Hematopoietic multipotent progenitor cell treated with erythropoietin and hydrocortisone succinate and interleukin-3 and kit ligand, for 17 days (in vitro differentiated cells): ENCODE measurements at regions not wholly inside any gene's neighbourhood (a gene's known extent, or its start where the extent isn't known, plus 50 kb on each side); places are given as distances from the start of the nearest gene placed in this dataset.

Source experiments
- DNase-seq: peaks from one replicate; pipeline ENCODE4 v3.0.0-alpha.2; 2015; ENCODE audit warnings: low spot score

DNA sequence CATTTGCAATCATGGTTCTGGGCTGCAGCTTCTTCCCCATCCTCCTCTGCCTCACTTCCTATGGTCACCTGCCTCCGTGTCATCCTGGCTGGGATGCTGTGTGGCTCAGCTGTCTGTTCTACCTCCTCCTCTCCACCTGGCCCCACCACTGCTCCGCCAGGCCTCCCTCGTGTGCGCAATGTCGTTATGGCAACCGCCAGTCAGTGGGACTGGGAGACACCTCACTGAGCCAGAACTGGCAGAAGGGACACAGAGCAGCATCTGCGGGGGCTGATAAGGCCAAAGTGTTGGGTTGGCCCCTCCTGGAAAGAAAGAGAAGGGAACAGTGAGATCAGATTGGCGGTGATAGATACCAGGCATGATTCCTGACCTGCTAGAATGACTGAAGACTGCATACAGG is 527.5 kb downstream of the INHBA start:
- DNase-seq = no peak

DNA sequence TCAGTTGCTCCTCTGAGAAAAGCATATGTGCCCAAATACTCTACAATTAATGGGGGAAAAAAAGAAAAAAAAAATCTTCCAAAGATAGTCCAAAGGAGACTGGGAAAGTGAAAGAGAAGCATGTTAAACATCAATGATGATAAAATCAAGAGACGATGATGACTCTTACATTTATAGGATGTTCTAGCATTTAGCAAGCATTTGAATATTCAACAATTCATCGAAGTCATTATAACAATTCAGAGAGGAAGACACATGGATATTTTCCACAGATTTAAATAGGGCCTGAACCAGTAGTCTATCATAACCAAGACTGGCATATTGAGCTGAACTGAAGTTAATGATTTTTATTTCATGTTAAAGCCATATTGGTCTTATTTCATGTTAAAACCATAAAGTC is 528.4 kb downstream of the INHBA start:
- DNase-seq = no peak

- DNase-seq = no peak
Observed at GRCh38 chr7:41170466-41170865, 532.4 kb downstream of the INHBA start.

- no peak for DNase-seq
Observed at GRCh38 chr7:41169317-41169716, 533.6 kb downstream of the INHBA start.

DNA sequence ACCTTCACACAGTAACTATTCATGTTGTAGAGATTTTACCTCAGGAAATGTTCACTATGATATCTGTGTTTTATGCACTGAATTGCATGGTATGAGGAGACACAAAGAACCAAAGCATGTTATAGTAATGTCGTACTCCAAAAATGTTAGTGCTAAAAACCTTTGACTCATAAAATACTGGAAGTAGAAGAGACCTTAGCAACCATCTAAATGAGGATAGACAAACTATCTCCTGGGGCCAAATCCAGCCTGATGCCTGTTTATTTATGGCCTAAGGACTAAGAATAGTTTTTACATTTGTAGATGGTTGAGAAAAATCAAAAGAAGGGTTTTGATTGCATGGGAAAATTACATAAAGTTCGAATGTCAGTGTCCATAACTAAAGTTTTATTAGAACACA is 535.1 kb downstream of the INHBA start:
- DNase-seq = no peak

DNA sequence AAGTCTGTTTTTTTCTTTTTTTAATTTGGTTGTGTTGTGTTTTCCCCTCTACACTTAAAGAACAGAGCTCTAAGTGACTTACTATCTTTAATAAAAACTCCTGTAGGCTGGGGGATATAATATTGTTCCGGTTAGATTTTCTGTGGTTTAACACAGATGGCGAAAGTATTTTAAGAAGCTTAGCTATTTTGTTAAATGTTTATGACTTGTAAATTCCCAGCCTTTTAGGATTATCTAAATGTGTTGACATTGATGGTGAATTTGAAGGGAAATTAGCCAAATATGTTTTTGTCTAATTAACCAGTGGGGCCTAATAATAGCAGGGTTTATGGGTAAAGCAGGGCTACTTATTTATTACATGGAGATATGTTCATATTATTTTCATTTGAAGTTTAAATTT is 538.5 kb downstream of the INHBA start:
- DNase-seq = no peak

- DNase-seq = no peak
Observed at GRCh38 chr7:41163991-41164390, 538.9 kb downstream of the INHBA start.

- DNase-seq = no peak
Observed at GRCh38 chr7:41162612-41163011, 540.3 kb downstream of the INHBA start.

- no peak for DNase-seq
Observed at GRCh38 chr7:41161041-41161587, 541.8 kb downstream of the INHBA start.

- no peak for DNase-seq
Observed at GRCh38 chr7:41156268-41156667, 546.6 kb downstream of the INHBA start.

DNA sequence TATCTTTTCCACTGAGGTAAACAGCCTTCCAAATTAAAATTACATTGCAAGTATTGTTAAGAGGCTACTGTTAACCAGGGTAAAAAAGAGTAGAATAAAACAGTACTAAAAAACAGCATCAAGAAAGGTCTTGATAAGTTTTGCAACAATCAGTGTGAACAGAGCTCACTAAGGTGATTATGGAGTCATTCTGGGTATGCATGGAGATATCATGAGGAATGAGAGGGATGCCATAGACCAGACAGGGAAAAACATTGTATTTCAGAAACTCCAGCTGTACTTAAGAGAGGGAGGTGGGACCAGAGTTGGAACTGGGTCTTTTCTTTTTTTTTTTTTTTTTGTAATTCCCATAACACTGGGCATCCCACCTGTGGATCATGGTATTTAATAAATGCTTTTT is 549.6 kb downstream of the INHBA start:
- no peak for DNase-seq

DNA sequence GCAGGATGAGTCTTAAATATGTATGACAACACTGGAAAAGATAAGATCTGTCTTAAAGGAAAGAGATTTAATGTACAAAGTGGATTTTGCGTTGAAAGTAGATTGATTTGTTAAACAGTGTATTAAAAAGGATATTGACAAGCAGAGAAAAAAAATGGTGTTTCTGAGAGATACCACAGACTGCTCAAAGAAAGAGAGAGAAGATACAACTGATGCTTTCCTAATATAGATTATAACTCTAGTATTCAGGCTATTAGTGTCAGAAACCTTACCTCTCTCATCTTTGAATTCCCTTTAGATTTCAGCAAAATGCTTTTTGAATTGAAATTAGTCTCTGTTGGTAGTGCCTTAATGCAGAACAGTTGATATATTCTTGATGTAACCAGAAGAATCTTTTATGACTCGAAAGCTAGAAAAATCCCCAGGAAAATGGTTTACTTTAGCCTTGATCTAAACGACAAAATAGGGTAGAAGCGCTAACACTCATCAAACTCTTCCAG is 550.7 kb downstream of the INHBA start:
- no peak for DNase-seq

DNA sequence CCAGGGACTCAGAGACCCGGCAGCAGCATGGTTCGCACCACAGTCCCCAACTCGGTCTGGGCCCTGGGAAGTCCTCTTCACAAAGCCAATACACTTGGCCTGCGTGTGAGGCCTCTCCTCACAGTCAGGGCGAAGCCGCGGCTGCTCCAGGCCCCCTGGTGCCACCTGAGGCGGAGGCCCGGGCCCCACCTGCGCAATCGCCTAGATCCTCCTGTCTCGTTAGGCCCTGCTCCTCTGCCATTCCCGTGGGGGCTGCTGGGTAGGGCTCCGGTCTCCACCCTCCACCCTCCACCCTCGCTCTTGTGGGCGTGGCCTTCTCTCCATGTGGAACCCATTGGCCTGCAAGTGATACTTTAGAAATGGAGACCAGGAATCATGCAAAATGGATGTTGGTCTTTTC is 553.3 kb downstream of the INHBA start:
- no peak for DNase-seq

DNA sequence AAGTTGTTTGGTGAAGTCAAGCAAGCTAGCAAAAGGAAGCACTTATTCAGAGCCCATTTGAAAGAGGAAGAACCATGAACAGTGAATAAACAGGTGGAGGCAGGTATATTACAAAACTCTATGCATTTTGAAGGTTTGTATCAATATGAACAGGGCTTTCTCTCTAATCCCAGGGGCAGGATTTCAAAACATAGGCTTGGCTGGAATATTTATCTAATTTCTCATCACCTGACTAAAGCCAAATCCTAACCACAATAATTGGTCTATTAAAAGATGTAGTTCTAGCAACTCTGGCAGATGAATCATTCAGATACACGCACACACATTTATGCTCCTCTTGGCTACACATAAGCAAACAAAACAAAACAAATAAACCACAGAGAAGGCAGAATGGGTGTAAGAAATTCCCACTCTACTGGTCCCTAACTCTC is 554.4 kb downstream of the INHBA start:
- no peak for DNase-seq

- no peak for DNase-seq
Observed at GRCh38 chr7:41147606-41148485, 555.0 kb downstream of the INHBA start.

DNA sequence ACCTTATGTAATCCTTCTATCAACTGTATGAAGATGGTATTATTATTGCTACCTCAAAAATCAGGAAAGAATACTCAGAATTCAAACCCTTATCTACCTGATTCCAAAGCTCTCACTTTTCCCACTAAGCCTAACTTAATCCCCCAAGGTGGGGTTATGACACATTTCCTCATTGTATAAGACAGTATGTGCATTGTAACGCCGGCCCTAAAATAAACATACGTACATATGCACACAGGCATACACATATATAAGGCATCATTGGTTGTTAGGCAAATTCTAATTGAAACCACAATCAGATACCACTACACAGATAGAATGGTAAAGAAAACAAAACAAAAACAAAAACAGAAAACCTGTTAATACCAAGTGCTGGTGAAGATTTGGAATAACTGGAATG is 556.5 kb downstream of the INHBA start:
- no peak for DNase-seq

GRCh38 chr7:41145656-41146055 is 557.2 kb downstream of the INHBA start:
- no peak for DNase-seq

GRCh38 chr7:41142904-41143473 is 559.9 kb downstream of the INHBA start:
- DNase-seq = no peak

DNA sequence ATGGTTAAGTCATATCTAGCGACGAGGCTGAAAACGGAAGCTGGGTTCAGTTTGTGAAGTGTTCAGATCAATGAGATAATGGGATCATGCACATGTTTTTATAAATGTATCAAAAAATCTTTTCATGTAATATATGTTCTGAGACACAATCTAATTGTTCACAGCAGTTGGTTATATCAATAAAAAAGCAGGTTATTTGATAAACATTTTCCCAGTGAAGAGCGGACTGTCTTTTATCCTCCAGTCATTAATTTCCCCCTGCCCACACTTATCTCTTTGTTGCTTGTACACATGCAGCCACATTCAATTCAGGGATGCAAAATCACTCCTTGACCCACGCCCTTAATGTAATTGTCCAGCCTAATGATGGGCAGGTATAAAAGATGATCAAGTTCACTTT is 563.1 kb downstream of the INHBA start:
- no peak for DNase-seq

DNA sequence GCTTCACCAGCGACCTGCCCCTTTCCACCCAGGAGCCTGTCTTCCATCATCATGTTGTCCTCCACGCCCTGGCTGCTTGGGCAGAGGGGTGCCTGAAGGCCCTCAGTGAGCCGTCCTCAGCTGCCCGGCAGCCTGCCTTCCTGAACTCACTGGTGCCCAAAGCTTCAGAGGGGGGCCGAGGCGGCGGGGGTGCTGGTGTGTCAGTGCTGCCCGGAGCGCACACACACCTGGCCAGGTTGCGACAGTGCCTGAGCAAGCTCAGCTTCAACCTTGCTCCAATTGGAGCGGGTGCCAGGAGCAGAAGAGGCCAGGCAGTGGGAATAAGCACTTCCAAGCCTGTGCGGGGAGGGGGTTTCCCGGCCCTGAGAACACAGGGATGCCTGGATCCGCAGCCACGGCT is 566.3 kb downstream of the INHBA start:
- DNase-seq = no peak

- DNase-seq = no peak
Observed at GRCh38 chr7:41135511-41135910, 567.4 kb downstream of the INHBA start.

GRCh38 chr7:41134300-41135255 is 568.3 kb downstream of the INHBA start:
- no peak for DNase-seq
